Psoas muscle (tissue), 7 donors: ENCODE measurements at regions not wholly inside any gene's neighbourhood (a gene's known extent, or its start where the extent isn't known, plus 50 kb on each side); places are given as distances from the start of the nearest gene placed in this dataset.

Experiments
- ATAC-seq, 4 donors: fragments of 200-7000 bp; cut with Tn5 transposase; one replicate each; pipeline ENCODE4 v1.9.1; 2020; ENCODE audit warnings: moderate library complexity in 3 of 4, mild to moderate bottlenecking in 2 of 4
- DNase-seq, 2 donors: peaks; one replicate each; pipeline ENCODE4 v3.0.0-alpha.2; 2020
- H3K27ac ChIP-seq: fragments of 200-600 bp; one replicate; pipeline ENCODE4 v1.8.0; 2022
- H3K27me3 ChIP-seq, 3 donors: fragments of 200-600 bp in 1 of 3; one replicate each; pipeline versions ENCODE4 v1.6.1 to v1.8.0; 2013 to 2022; ENCODE audit warnings: low read length in 2 of 3, mild to moderate bottlenecking in 2 of 3, moderate library complexity in 1 of 3; ENCODE audit not compliant: insufficient read depth in 3 of 3
- H3K36me3 ChIP-seq, 2 donors: fragments of 200-600 bp in 1 of 2; one replicate each; pipeline versions ENCODE4 v1.6.1 to v1.8.0; 2013 to 2022; ENCODE audit warnings: low read depth in 1 of 2, mild to moderate bottlenecking in 1 of 2, moderate library complexity in 1 of 2; ENCODE audit not compliant: insufficient read depth in 1 of 2
- H3K4me1 ChIP-seq: fragments of 200-600 bp; one replicate; pipeline ENCODE4 v1.8.0; 2022
- H3K4me3 ChIP-seq: fragments of 200-600 bp; one replicate; pipeline ENCODE4 v1.8.0; 2022; ENCODE audit warnings: mild to moderate bottlenecking
- H3K9me3 ChIP-seq: fragments of 200-600 bp; one replicate; pipeline ENCODE4 v1.8.0; 2022
- WGBS, 3 donors: extraction: QIAGEN DNeasy Blood & Tissue Kit; methylation state at CpG; one replicate each; pipeline versions ENCODE4 v1.1.6 to v1.1.7; 2013; 5-methylcytosine and 5-hydroxymethylcytosine counted together
- intact Hi-C, 2 donors: fragments of 100-400 bp; cut with DNase I; formaldehyde crosslinking; loops; one replicate each; pipeline versions ENCODE4 v1.11.0 to v1.14.2; 2022
- TF ChIP-seq, protein P1 (sequence below): fragments of 200-600 bp; IDR thresholded peaks from one replicate; pipeline ENCODE4 v1.8.0; 2022; ENCODE audit warnings: antibody characterized with exemption
- donor health status: healthy with polysubstance abuse.
- donor health status: DM: no; HTN: no; CAD: no; lungs with moderate emphysema.
- donor health status: Bipolar disorder and iron deficiency.
- donor health status: healthy.
- donor health status: DM: yes; HTN: yes; CAD: no.
- donor health status: DM: no; HTN: no; CAD: no.
- donor health status: DM: yes; HTN: yes; CAD: no.

DNA sequence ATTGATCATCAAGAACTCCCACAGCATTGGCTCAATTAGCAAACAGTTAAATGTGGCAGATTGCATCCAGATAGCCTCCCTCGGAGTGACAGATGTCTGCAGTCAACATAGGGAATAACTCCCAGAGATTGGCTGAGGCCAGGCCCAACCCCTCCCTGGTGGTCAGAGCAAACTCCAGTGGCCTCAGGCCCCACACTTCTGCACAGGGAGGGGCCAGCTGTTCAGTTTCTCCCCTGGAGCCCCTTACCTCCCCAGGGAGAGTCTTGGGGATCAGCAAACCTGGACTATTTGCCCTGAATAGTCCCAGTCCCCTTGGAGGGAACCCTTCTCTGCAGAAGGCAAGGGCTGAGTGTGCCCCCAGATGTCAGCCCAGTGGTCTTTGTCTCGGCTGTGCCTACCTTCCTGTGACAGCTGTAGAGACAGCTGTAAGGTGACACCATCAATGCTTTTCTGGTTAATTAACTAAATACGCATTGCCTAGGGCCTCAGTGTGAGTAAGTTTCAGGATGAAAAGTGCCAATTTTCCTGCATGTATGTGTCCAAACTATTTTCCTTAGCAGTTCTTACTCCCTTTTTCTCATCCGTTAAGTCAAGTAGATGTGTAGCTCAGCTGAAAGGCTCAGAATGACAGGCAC, 102.7 kb upstream of the UQCRFS1 start:
- no peaks in the 10 kb centered on the region for H3K4me1 ChIP-seq
- TF ChIP-seq, protein P1, sequence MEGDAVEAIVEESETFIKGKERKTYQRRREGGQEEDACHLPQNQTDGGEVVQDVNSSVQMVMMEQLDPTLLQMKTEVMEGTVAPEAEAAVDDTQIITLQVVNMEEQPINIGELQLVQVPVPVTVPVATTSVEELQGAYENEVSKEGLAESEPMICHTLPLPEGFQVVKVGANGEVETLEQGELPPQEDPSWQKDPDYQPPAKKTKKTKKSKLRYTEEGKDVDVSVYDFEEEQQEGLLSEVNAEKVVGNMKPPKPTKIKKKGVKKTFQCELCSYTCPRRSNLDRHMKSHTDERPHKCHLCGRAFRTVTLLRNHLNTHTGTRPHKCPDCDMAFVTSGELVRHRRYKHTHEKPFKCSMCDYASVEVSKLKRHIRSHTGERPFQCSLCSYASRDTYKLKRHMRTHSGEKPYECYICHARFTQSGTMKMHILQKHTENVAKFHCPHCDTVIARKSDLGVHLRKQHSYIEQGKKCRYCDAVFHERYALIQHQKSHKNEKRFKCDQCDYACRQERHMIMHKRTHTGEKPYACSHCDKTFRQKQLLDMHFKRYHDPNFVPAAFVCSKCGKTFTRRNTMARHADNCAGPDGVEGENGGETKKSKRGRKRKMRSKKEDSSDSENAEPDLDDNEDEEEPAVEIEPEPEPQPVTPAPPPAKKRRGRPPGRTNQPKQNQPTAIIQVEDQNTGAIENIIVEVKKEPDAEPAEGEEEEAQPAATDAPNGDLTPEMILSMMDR: no peak
- H3K36me3 ChIP-seq: no peaks in the 10 kb centered on the region
- DNase-seq: no peak
- 33 to 40% (median 39%) methylated on average over 4 of the region's 4 CpGs for WGBS, 3 donors
- no peak overlapping the region for H3K27ac ChIP-seq
- H3K4me3 ChIP-seq: no peak overlapping the region
- peaks cover 0 to 28% (median 2%) of the 10 kb centered on the region in 3 donors for H3K27me3 ChIP-seq
- H3K9me3 ChIP-seq: no peaks in the 10 kb centered on the region
- intact Hi-C loops: no loop called here
- ATAC-seq: no peak

DNA sequence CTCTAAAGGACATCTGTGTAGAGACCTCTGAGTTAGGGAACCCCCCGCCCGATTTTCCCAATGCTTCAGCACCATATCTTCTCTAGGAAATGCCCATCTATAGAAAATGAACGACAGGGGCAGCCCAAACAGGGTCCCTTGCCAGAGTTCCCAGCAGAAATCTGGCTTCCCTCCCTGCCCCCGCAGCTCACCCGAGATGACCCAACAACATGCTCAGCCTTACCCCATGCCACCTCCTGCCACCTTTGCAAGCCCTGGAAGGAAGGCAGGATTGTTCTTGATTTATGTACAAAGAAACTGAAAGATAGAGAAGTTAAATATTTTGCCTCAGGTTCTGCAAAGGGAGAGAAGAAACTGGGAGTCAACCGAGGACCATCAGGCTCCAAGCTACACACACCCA, 105.6 kb upstream of the UQCRFS1 start:
- ATAC-seq: no peak
- TF ChIP-seq, protein P1: no peak
- Histone ChIP-seq H3K27ac (no peak overlapping the region), H3K4me1 (no peaks in the 10 kb centered on the region), H3K36me3 (no peaks in the 10 kb centered on the region), H3K9me3 (no peaks in the 10 kb centered on the region), H3K4me3 (no peak overlapping the region), H3K27me3 (peaks cover 0 to 4% (median 2%) of the 10 kb centered on the region in 3 donors)
- intact Hi-C loops: no loop called here
- WGBS, 3 donors: 68 to 72% (median 69%) methylated on average over 6 of the region's 6 CpGs
- no peak for DNase-seq

DNA sequence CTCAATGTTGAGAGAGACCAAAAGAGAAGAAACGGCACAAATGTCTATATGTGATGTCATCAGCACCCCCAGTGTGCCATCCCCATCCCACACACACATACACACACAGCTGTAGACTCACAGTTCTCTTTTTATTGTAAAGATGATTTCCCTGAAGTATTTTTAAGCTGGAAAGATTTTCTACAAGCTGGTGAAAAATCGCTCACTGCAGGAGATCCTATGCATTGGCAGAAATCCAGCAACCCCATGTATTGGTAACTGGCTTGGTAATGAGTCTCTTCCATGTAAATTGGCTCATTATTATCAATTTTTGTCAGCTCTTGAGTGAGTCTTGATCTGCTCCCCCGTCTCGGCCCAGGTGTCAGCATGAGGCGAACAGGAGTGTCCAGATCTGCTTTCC, 107.1 kb upstream of the UQCRFS1 start:
- TF ChIP-seq, protein P1: no peak
- Histone ChIP-seq H3K9me3 (no peaks in the 10 kb centered on the region), H3K27ac (no peak overlapping the region), H3K4me3 (no peak overlapping the region), H3K27me3 (peaks cover 0 to 6% (median 6%) of the 10 kb centered on the region in 3 donors), H3K36me3 (no peaks in the 10 kb centered on the region), H3K4me1 (no peaks in the 10 kb centered on the region)
- intact Hi-C loops: no loop called here
- DNase-seq (no peak), ATAC-seq (no peak)
- 65 to 68% (median 65%) methylated on average over 5 of the region's 5 CpGs for WGBS, 3 donors

DNA sequence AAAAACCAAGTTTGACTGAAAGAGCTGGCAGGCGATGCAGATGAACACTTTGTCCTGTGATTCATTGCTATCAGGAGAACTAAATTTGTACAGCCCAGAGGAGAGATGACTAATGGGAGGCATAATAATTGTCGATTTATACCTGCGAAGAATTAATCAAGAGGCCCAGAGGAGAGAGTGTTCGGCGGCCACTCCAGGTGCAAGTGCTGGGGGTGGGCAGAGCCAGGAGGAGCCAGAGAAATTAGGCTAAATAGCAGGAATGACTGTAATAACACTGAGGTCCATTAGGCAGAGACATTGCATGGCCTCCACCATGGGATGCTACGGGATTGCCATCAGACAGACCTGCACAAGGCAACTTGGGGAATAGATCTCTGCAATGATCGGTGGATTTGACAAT, 107.7 kb upstream of the UQCRFS1 start:
- H3K27ac ChIP-seq: no peak overlapping the region
- DNase-seq (no peak), ATAC-seq (no peak)
- no peaks in the 10 kb centered on the region for H3K9me3 ChIP-seq
- intact Hi-C loops: no loop called here
- 79 to 88% (median 84%) methylated on average over 7 of the region's 7 CpGs for WGBS, 3 donors
- TF ChIP-seq, protein P1: no peak
- H3K4me1 ChIP-seq: no peaks in the 10 kb centered on the region
- peaks cover 0 to 6% (median 6%) of the 10 kb centered on the region in 3 donors for H3K27me3 ChIP-seq
- no peak overlapping the region for H3K4me3 ChIP-seq
- H3K36me3 ChIP-seq: no peaks in the 10 kb centered on the region

DNA sequence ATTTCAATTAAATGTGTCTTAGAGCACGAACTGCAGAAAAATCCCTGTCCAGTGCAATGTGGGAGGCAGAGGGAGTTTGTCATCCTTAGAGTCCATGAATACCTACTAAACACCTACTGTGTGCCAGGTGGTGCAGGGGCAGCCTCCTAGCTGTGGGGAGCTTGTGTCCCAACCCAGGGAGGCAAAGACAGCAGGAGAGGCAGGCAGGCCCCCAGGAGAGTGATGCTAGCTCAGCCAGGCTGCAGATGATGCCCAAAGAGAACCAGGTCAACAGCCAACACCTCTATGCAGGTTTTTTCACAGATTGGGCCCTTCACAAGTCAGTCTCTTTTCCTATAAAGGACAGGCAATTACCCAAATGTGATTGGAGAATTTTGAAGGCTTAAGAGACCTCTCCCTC, 108.2 kb upstream of the UQCRFS1 start:
- WGBS, 3 donors: 53 to 77% (median 59%) methylated on average over 1 of the region's 1 CpG
- H3K4me3 ChIP-seq: no peak overlapping the region
- no peak overlapping the region for H3K27ac ChIP-seq
- peaks cover 0 to 6% (median 6%) of the 10 kb centered on the region in 3 donors for H3K27me3 ChIP-seq
- ATAC-seq (no peak), DNase-seq (no peak)
- no peaks in the 10 kb centered on the region for H3K4me1 ChIP-seq
- intact Hi-C loops: no loop called here
- no peaks in the 10 kb centered on the region for H3K36me3 ChIP-seq
- no peaks in the 10 kb centered on the region for H3K9me3 ChIP-seq
- TF ChIP-seq, protein P1: no peak
